Stimulated activated CD8-positive, alpha-beta memory T cell treated with anti-CD3 and anti-CD28 coated beads, Interleukin-15, amount 100 ng/mL, for 24 hours (primary cell): ENCODE measurements at regions not wholly inside any gene's neighbourhood (a gene's known extent, or its start where the extent isn't known, plus 50 kb on each side); places are given as distances from the start of the nearest gene placed in this dataset.

Experiments
- DNase-seq: peaks from one replicate; pipeline ENCODE4 v3.0.0-alpha.2; 2020; ENCODE audit warnings: low read depth

DNA sequence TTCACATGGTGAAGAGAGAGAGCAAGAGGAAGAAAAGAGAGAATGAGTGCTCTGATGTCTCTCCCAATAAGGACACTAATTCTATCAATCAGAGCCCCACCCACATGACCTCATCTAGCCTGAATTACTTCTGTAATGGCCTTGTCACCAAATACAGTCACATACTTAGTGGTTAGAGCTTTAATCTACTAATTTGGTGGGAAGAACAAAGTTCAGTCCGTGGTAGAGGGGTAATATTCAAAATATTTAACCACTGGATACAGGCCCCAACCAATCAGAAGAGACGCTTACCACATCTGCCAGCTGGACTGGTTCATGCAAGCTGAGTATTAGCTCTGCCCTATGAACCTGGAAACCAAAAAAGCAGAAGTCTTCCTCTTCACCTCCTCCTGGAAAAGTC, 336.3 kb upstream of the NFE2L3 start:
- DNase-seq, result no peak

DNA sequence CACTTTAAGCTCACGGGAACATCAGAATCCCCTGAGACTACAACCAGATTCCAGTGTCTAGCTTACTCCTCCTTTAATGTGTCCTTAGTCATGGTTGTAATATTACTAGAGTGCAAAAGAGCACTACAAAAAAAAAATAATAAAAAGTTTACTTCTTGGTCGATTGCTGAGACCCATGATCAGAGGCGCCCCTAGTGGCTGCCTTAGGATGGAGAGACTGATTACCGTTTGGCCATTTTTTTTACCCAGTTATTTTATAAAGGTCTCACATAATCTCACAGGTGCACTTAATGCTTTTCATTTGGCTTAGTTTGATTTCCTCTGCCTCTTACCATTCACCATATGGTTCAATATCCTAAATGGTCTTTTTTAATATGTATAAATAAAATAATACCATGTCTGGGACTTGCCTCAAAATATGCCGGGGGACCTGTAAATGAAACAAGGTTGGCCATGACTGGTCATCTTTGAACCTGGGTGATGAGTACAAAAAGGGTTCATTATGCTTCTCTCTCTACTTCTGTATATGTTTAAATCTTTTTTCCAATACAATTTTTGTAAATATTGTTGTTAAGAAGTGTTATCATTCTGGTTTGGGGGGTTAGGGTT, 331.5 kb upstream of the NFE2L3 start:
- DNase-seq, result no peak

DNA sequence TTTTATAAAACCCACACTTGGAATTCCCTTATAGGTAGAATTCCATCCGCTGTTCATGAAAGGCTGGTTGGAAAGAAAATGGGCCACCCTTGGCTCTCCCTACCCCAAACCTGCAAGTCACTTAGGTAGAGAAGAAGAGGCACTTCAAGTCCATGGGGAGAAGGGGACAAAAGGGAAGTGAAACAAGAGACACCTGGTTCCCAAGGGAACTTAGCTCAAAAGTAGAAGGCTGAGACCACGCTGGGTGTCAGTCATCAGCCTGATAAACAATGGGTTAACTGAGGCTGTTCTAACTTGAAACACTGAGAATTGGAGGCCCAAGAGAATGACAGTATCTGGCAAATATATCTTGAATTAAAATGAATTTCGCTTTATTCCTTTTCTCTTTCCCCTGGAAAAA, 330.8 kb upstream of the NFE2L3 start:
- DNase-seq, result no peak

DNA sequence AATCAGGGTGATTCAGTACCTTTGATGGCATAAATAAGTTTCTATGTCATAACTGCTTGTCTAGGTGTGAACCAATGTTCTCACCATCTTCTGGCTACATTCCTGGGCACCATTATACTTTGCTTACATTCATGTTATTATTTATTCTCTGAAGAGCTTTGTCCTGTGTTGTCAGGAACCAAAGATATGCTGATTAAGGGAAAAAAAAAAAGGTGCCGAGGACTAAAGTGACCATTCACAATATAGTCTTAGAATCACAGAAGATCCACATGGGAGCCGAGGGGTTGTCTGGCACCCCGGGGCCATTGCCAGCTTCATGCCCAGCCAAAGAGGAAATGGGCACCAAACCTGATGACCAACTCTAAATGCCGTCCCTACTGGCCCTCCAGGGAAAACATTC, 329.2 kb upstream of the NFE2L3 start:
- no peak for DNase-seq

DNA sequence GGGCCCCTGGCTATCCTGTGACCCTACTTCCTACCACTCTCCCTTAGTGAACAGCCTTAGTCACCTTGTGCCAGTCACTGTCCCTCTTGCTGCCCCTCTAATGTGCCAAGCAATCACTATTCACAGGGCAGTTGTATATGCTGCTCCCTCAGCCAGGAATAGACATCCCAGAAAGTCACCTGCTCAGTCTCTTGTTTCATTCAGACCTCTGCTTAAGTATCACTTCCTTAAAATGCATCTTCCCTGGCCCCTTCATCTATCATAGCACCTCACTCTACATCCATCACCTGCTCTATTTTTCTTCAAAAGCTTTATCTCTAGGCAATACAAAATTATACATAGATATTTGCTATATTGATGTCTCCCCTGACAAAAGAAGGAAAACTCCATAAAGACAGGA, 328.4 kb upstream of the NFE2L3 start:
- DNase-seq, result no peak

DNA sequence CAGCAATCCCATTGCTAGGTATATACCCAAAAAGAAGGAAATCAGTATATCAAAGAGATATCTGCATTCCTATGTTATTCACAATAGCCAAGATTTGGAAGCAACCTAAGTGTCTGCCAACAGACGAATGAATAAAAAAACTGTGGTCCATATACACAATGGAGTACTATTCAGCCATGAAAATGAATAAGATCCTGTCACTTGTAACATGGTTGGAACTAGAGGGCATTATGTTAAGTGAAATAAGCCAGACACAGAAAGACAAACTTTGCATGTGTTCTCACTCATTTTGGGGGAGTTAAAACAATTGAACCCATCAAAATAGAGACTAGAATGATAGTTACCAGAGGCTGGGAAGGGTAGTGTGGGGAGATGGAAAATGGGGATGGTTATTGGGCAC, 323.5 kb upstream of the NFE2L3 start:
- no peak for DNase-seq

DNA sequence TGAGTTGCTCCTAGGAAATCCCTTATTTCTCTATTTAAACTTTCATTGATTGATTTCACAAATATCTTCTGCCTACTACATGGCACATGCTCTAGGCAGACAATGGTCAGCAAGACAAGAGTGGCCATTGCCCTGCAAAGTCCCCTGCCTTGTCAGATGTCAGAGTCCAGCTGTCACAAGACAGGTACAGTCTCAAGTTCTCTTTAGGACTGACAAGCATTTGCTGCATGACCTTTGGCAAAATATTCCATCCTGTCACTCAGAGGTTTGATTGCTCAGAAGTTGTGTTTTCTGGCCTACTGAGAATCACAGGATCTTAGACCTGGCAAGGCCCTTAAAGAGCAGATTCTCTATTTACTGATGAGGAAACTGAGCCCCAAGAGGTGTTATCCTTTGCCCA, 322.3 kb upstream of the NFE2L3 start:
- no peak for DNase-seq

DNA sequence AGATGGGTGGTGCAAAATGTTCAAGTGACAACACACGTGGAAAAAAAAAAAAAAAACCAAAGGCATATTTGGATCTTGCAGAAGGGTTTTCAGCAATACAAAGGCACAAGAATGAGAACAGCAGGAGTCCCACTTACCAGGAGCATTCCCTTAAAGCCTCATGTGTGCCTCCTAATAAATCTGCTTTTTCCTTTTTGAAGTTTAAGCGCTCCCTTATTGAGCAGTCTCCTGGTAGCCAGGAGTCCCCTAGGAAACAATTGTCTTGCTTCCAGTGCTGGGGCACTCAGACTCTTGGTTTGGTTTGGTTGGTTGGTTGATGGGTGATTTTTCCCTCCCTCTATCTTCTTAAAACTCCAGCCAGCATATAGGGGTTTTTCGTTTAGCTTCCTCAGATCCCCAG, 321.8 kb upstream of the NFE2L3 start:
- DNase-seq, result no peak

DNA sequence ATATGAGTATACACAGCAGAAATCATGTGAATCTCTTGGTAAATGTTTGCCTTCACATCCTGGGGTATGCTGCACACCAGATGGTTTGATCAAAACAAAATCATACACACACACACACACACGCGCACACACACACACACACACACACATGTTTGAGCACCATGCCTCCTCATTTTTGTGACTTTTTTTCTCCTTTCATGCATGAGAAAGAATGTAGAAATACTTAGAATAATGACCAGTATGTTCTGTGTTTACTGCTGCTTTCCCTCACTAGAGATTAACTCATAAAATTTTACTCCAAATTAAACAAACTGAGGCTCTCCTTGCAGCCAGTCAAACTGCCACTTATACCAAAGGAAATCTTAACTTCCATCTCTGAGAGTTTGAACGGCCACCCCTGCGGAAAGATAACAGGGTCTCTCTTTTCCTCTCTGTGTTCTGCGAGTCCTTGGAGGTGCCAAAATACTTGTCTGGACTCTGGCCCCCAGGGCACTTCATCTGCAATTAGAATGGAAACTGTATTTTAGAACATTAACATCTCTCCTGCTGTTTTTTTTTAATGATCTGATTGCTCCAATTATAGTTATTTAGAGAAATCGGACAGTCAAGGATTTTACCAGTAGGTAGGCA, 320.8 kb upstream of the NFE2L3 start:
- DNase-seq, result no peak

DNA sequence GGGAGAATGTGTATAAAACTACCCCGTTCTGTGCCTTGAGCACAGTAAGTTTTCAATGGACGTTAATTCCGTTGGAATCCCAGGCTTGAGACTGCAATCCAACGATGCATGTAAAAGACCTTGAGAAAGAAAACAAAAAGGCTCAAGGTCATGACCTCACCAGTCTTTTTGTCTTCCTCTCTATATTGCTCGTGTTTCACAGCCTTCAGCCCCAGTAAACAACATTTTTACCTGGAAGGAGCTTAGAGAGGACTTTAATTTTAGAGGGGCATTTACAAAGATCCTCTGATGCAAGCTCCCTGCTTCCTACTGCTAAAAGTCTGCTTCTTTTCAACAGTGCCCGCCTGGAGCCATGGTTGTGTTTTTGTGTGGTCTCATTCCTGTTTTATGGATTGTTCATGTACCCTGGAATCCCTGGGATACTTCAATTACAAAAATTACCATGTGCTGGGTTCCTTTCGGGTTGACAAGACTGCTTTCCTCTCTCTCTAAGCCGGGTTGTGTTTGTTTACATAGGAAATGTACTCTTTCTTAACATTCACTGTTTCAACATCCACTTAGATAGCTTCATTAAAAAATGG, 320.1 kb upstream of the NFE2L3 start:
- DNase-seq, result no peak

DNA sequence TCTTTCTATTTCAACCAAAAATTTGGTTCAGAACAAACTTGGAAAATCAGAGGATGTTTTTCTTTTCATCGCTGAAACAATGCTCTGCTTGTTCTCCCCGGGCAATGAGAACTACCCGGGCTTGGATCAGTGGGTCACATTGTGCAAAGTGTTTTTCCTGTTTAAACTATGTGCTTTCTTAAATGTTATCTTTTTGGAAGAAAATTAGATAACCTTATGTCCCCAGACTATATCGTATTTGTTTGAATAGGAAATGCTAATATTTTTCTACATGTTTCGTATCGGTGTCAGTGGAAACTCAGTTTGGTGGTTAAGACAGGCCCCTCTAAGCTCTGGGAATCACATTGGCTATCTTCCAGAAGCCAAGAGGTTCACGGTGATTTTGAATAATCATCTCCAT, 319.5 kb upstream of the NFE2L3 start:
- no peak for DNase-seq

DNA sequence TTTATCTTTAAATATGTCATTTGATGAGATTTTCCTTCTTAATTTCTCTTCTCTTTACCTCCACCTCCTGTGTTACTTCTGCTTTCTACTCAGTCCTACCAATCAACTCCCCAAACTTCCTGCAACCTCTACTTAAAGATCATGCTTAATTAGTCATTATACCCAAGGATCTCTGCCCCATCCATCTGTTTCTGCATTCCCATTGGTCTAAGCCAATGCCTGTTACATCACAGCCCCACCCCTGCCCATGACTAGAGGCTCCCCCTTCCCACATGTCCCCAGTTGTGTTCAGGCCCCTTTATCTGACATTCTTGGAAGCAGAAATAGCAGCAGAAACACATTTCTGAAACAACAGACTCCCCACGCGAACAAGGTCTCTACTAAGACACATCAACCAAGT, 319.1 kb upstream of the NFE2L3 start:
- DNase-seq, result no peak

DNA sequence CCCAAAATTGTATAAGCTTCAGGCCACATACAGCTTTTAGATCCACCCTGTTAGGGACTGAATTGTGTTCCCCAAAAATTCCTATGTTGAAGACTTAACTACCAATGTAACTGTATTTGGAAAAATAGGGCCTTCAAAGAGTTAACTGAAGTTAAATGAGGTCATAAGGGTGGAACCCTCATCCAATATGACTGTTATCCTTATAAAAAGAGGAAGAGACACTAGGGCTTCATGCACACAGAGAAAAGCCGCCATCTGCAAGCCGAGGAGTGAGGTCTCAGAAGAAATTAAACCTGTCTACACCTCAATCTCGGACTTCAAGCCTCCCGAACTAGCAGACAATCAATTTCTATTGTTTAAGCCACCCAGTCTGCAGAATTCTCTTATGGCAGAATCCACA, 317.9 kb upstream of the NFE2L3 start:
- no peak for DNase-seq

DNA sequence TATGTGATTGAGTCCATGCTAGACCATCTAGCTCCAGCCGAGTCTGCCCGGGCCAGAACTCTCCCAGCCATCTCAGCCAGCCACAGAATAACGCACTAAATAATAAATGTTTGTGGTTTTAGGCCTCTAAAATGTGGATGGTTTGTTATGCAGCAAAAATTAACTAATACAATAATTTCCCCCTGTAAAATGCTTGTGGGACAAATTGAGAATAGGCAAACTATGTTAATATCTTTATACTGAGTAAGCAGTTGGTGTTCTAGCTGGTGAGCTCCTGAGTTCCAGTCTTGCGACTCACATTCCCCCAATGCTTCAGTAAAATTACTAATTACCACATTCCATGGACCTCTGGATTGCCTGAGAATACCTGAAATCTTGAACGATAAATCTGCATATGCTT, 316.8 kb upstream of the NFE2L3 start:
- DNase-seq, result no peak

DNA sequence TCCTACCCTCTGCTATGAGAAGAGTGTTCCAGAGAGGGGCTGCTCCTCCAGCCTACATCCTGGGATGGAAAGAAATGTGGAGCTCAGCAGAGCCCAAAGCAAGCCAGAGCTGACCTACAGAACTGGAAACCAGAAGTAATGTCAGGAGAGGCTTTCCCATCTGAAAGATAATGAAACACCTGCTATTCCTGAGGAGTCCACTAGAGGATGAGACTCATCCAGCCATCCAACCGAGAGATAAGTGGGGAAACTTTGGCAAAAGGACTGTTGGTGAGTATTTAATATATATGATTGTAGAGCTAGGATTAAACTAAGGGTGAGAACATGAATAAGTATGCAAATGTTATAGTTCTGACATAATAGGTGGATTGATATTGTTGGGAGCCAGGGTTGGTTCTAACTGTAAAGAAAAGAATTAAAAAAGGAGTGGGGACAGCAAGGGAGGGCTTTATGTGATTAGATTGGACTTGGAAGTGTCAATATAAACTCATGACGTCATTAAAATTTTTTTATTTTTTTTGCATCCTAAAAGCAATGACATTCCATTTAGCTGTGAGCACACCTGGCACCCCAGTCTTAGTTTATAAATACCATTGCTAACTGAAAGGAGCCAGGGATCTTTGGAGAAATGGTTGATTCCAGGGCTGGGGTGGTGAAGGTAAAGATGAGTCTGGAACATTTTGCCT, 312.8 kb upstream of the NFE2L3 start:
- DNase-seq, result no peak

DNA sequence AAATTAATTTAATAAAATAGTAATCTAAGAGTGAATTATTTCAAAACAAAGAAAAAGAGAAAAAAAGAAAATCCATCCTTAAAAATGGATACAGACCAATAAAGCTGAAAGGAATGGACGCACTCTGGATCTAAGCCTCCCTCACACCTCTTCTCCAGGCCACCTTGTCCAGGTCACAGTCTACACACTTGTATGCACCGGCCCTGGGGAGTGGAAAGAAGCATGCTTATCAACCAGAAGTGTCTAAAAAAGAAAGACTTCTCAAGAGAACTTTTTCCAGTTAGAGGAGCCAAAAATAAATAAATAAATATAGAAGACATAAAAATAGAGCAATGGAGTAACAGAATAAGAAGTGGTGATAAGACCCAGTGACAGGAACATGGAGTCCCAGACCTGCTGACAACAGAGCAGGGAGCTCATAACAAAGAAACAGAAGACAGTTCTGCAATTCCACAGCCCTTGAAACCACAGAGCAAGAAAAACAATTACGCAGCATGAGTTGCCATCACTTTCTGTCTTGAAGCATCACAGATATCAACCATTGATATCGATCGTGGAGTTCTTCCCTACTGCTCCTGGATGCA, 311.7 kb upstream of the NFE2L3 start:
- no peak for DNase-seq

DNA sequence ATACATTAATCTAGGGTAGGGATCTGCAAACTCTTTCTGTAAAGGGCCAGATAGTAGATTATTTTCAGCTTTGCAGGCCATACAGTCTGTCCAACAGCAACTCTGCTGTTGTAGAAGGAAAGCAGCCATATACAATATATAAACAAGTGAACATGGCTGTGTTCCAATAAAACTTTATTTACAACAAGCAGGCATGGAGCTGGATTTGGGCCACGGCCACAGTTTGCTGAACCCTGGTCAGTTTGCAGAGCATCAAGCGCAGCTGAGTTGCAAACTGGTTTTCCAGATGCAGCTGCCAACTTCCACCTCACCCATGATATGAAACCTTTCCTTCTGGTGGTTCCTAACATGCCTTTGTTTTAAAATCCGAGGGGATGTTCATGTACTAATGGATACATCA, 310.4 kb upstream of the NFE2L3 start:
- DNase-seq, result no peak

DNA sequence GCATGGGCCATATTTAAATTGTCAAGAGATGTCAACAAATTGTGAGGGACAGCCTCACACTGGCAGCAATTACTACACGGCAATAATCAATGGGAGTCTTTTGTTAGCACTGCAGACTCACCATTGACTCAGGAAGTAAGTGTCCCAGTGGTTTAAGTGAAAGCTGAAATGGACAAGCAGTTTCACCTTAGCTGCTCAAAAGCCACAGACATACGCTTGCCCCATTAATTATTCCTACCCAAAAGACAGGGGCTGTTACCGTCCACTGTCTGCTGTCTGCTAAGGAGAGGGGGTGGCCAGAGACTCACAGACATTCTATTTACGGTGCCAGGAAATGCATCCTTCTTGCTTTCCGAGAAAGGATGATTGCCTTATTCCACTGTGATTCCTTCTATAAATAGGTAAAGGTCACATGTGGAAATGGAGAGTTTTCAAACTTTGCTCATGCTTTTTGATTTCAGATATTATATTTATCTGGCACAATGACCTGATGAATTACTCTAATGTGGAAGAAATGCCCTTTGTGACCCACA, 309.7 kb upstream of the NFE2L3 start:
- no peak for DNase-seq

DNA sequence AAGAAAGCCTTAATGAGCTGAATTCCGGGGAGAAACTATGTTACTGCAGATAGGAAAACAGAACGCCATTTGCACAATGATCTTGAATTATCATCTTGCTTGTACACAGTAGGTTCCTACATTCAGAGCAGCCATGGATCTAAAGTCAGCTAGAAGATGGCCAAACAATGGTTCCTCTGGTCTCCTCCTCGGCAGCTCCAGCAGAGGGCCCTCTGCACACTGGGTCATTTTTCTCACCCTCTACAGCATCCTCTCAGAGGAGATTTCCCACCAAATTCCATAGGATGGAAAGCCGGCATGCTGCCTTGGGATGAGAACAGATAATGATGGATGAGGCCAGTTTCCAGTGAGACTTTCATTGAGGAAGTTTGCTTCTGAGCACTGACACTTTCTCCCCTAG, 308.5 kb upstream of the NFE2L3 start:
- no peak for DNase-seq

DNA sequence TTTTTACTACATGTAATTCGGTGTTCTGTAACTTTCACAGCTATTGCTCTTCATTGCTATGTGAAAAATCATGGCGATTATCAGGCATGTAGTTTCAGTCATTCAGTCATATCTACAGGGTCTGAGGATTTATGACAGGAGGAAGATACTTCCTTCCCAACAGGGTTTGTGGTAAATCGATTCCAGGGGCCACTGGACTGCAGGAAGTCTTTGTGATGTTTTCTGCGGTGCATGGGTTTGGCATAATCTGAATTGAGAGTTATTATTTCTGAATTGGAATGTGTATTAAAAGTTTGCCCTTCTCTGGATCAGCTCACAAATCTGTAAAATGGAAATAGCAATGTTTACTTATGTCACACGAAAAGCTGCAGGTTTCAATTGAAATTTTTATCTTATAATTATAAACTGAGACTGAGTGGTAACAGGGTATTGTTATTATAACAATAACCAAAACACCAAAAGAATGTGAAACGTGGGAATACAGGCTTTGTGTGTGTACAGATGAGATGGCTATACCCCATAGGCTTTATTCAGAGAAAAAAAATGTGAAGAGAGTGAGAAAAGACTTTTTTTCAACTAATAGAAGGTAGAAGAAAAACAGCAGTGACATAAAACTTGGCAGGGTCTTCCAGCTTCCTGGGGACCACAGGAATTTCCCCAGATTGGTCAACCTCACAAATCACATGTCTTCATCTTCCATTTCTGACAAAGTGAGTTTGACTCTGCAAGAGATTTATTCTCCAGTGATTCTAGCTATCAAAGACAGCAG, 307.7 kb upstream of the NFE2L3 start:
- no peak for DNase-seq

DNA sequence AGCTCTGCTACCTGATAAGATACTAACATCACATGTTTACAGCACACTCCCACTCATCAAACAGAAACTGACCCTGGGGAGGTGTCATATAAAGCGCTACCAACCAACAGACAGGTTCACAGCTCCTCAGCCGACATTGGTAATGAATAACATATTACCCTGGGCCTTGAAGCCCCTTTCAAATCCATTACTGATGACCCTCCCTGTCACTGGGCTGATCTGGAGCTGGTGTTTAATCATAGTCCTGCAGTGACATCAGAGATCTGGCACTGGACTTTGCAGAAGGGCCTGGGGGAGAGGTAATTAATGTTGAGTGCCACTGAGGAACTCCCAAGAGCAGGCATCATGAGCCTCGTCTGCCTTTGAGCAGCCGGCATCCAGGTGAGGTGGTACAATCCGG, 306.5 kb upstream of the NFE2L3 start:
- no peak for DNase-seq

DNA sequence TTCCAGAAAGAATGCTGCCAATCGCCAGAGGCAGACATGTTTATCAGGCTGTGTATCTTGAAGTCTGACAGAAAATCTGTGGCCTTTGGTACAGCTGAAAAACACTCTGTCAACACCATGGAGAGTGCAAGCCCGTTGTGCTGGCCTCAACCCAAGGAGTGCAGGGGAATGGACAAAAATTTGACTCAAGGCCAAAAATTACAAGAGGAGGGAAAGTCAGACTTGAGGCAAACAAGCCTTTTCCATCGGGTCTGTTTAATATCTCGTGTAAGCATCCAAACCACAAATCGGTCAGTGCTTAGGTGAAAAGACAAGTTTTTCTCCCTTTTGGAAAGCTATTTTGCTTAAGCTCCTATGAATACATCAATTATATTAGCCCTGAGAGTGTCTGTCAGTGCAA, 305.3 kb upstream of the NFE2L3 start:
- DNase-seq, result no peak
